ENCODE measurements at regions not wholly inside any gene's neighbourhood (a gene's known extent, or its start where the extent isn't known, plus 50 kb on each side); places are given as distances from the start of the nearest gene placed in this dataset.

DNA sequence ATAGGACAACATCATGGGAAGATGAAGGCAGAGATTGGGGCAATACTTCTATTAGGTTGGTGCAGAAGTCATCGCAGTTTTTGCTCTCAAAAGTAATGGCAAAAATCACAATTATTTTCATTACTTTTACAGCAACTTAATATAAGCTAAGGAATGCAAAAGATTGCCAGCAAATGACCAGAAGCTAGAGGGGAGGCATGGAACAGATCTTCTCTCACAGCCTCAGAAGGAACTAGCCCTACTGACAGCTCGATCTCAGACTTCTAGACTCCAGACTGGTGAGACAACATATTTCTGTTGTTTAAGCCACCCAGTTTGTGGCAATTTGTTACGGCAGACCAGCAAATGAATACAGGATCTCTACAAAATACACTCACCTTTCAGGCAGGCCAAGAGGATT is 348.5 kb upstream of the TBX3 start (continued):
- TF ChIP-seq, protein P1, sequence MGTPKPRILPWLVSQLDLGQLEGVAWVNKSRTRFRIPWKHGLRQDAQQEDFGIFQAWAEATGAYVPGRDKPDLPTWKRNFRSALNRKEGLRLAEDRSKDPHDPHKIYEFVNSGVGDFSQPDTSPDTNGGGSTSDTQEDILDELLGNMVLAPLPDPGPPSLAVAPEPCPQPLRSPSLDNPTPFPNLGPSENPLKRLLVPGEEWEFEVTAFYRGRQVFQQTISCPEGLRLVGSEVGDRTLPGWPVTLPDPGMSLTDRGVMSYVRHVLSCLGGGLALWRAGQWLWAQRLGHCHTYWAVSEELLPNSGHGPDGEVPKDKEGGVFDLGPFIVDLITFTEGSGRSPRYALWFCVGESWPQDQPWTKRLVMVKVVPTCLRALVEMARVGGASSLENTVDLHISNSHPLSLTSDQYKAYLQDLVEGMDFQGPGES (IDR thresholded peaks at IDR 0.05; ENCODE audit: low read depth, low read length), result no peak
- TF ChIP-seq MXI1 (IDR thresholded peaks at IDR 0.05; ENCODE audit: low read depth, low read length) (no peak), GABPA (IDR thresholded peaks at IDR 0.05; ENCODE audit: low read depth) (no peak), TCF12 (IDR thresholded peaks at IDR 0.05) (no peak), RXRA (IDR thresholded peaks at IDR 0.05; ENCODE audit: borderline replicate concordance, low read depth) (no peak), FOSL2 (IDR thresholded peaks at IDR 0.05; ENCODE audit: borderline replicate concordance, low read depth) (no peak), NRF1 (IDR thresholded peaks at IDR 0.05; ENCODE audit: low read depth, low read length) (no peak)
- TF ChIP-seq, protein P2, sequence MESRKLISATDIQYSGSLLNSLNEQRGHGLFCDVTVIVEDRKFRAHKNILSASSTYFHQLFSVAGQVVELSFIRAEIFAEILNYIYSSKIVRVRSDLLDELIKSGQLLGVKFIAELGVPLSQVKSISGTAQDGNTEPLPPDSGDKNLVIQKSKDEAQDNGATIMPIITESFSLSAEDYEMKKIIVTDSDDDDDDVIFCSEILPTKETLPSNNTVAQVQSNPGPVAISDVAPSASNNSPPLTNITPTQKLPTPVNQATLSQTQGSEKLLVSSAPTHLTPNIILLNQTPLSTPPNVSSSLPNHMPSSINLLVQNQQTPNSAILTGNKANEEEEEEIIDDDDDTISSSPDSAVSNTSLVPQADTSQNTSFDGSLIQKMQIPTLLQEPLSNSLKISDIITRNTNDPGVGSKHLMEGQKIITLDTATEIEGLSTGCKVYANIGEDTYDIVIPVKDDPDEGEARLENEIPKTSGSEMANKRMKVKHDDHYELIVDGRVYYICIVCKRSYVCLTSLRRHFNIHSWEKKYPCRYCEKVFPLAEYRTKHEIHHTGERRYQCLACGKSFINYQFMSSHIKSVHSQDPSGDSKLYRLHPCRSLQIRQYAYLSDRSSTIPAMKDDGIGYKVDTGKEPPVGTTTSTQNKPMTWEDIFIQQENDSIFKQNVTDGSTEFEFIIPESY (IDR thresholded peaks at IDR 0.05; ENCODE audit: borderline replicate concordance, low read depth), result no peak

DNA sequence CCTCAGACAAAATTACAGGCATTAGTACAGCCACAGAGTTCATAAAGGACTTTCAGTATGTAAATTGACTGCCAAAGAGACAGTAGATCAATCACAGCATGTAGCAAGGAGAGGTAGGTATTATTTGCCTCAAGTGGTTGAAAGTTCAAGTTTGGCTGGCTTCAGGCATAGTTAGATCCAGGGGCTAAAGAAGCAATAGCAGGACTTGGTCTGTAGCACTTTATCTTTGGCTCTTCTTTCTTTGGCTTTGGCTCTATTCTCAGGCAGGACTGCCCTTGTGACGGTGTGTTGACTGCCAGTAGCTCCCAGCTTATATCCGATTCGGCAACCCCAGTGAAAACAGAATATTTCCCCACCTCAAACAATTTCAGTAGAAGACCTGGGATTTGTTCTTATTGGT is 346.0 kb upstream of the TBX3 start:
- ChIA-PET CTCF (no interaction called here), POLR2A (no interaction called here)
- Histone ChIP-seq H3K9me3 (no peaks in the 10 kb centered on the region), H3K27me3 (ENCODE audit: insufficient read depth) (no peaks in the 10 kb centered on the region), H3K27ac (ENCODE audit: low read depth in 2 of 2, low read length in 1 of 2) (no peak overlapping the region), H3F3A (replicated peaks; ENCODE audit: insufficient read depth) (no peaks in the 10 kb centered on the region), H3K4me1 (ENCODE audit: control insufficient read depth in 1 of 2, insufficient read depth in 2 of 2, low read depth in 1 of 2, low read length in 1 of 2) (no peaks in the 10 kb centered on the region), H4K20me1 (ENCODE audit: insufficient read depth) (no peaks in the 10 kb centered on the region), H3K36me3 (replicated peaks in 1 of 2; ENCODE audit: control insufficient read depth in 1 of 2, insufficient read depth in 2 of 2, low read length in 1 of 2) (no peaks in the 10 kb centered on the region), H3K9ac (no peak overlapping the region), H2AFZ (ENCODE audit: low read depth) (no peak overlapping the region), H3K4me3 (ENCODE audit: low read depth in 2 of 2, low read length in 1 of 2) (no peak overlapping the region), H3K79me2 (ENCODE audit: insufficient read depth) (no peaks in the 10 kb centered on the region), H3K9me2 (no peaks in the 10 kb centered on the region), H3K4me2 (no peak overlapping the region)
- DNase-seq, result no peak
- 92% methylated on average over 3 of the region's 3 CpGs for WGBS (ENCODE audit: low lambda C conversion rate)
- TF ChIP-seq EP300 (IDR thresholded peaks at IDR 0.05; ENCODE audit: borderline replicate concordance in 1 of 2, low read depth in 1 of 2, low read length in 1 of 2) (no peak), TCF12 (IDR thresholded peaks at IDR 0.05) (no peak), ELF1 (IDR thresholded peaks at IDR 0.05) (no peak), GATA2 (CRISPR knock-in tag; IDR thresholded peaks at IDR 0.05) (no peak), GABPA (IDR thresholded peaks at IDR 0.05; ENCODE audit: low read depth) (no peak)
- TF ChIP-seq, protein P3, sequence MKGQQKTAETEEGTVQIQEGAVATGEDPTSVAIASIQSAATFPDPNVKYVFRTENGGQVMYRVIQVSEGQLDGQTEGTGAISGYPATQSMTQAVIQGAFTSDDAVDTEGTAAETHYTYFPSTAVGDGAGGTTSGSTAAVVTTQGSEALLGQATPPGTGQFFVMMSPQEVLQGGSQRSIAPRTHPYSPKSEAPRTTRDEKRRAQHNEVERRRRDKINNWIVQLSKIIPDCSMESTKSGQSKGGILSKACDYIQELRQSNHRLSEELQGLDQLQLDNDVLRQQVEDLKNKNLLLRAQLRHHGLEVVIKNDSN (IDR thresholded peaks at IDR 0.05; ENCODE audit: borderline replicate concordance, low read depth), result no peak
- TF ChIP-seq, protein P4, sequence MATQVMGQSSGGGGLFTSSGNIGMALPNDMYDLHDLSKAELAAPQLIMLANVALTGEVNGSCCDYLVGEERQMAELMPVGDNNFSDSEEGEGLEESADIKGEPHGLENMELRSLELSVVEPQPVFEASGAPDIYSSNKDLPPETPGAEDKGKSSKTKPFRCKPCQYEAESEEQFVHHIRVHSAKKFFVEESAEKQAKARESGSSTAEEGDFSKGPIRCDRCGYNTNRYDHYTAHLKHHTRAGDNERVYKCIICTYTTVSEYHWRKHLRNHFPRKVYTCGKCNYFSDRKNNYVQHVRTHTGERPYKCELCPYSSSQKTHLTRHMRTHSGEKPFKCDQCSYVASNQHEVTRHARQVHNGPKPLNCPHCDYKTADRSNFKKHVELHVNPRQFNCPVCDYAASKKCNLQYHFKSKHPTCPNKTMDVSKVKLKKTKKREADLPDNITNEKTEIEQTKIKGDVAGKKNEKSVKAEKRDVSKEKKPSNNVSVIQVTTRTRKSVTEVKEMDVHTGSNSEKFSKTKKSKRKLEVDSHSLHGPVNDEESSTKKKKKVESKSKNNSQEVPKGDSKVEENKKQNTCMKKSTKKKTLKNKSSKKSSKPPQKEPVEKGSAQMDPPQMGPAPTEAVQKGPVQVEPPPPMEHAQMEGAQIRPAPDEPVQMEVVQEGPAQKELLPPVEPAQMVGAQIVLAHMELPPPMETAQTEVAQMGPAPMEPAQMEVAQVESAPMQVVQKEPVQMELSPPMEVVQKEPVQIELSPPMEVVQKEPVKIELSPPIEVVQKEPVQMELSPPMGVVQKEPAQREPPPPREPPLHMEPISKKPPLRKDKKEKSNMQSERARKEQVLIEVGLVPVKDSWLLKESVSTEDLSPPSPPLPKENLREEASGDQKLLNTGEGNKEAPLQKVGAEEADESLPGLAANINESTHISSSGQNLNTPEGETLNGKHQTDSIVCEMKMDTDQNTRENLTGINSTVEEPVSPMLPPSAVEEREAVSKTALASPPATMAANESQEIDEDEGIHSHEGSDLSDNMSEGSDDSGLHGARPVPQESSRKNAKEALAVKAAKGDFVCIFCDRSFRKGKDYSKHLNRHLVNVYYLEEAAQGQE (IDR thresholded peaks at IDR 0.05; ENCODE audit: low read depth, low read length), result no peak

Measured in SK-N-SH (cell line).